AG09309 (cell line): ENCODE measurements at regions not wholly inside any gene's neighbourhood (a gene's known extent, or its start where the extent isn't known, plus 50 kb on each side); places are given as distances from the start of the nearest gene placed in this dataset.

Experiments
- DNase-seq: peaks from one replicate; pipeline ENCODE4 v3.0.0-alpha.2; 2010; ENCODE audit warnings: low read depth
- H3K4me3 ChIP-seq: 2 replicates; pipeline ENCODE4 v1.5.1; 2011; ENCODE audit warnings: mild to moderate bottlenecking, low read depth, low read length, moderate library complexity; ENCODE audit not compliant: control insufficient read depth
- TF ChIP-seq, protein P1 (sequence below): IDR thresholded peaks from 2 replicates; pipeline ENCODE4 v1.5.1; 2011; ENCODE audit warnings: mild to moderate bottlenecking, low read depth, low read length, inconsistent platforms; ENCODE audit not compliant: insufficient read depth, control insufficient read depth; ENCODE audit errors: missing control alignments

DNA sequence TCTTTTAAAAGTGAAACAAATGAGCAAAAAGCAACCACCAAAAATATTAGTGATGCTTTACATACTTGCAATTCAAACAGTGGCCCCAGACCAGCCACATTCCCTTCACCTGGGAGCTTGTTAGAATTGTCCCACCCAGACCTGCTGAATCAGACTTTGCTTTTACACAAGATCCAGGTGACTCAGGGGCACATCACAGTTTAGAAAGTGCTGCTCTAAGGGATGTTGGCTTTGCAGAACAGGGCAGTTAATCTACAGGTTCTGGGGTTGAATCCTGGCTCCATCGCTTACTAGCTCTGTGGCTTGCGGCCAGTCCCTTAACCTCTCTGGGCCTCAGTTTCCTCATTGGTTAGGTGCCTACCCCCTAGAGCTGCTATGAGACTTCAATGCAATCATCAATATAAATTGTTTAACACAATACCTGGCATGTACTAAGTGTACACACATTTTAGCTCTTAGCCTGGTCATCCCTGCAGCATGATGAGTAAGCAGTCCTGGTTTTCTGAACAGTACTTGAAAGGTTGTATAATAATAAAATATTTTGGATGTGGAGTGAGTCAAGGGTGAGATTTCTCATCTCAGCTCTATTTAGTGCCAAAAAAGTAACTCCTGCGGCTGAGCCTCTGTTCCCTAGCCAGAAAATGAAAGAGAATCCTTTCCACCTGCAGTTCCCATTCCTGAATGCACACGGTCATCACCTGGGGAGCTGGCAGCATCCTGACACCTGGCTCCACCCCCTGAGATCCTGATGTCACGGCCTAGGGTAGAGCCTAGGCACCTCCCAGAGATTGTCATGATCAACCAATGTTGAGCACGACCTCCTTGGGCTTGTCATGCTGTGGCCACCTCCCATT, 162.7 kb downstream of the ANKRD60 start:
- TF ChIP-seq, protein P1, sequence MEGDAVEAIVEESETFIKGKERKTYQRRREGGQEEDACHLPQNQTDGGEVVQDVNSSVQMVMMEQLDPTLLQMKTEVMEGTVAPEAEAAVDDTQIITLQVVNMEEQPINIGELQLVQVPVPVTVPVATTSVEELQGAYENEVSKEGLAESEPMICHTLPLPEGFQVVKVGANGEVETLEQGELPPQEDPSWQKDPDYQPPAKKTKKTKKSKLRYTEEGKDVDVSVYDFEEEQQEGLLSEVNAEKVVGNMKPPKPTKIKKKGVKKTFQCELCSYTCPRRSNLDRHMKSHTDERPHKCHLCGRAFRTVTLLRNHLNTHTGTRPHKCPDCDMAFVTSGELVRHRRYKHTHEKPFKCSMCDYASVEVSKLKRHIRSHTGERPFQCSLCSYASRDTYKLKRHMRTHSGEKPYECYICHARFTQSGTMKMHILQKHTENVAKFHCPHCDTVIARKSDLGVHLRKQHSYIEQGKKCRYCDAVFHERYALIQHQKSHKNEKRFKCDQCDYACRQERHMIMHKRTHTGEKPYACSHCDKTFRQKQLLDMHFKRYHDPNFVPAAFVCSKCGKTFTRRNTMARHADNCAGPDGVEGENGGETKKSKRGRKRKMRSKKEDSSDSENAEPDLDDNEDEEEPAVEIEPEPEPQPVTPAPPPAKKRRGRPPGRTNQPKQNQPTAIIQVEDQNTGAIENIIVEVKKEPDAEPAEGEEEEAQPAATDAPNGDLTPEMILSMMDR: no peak
- peak; percentile 46 for DNase-seq

DNA sequence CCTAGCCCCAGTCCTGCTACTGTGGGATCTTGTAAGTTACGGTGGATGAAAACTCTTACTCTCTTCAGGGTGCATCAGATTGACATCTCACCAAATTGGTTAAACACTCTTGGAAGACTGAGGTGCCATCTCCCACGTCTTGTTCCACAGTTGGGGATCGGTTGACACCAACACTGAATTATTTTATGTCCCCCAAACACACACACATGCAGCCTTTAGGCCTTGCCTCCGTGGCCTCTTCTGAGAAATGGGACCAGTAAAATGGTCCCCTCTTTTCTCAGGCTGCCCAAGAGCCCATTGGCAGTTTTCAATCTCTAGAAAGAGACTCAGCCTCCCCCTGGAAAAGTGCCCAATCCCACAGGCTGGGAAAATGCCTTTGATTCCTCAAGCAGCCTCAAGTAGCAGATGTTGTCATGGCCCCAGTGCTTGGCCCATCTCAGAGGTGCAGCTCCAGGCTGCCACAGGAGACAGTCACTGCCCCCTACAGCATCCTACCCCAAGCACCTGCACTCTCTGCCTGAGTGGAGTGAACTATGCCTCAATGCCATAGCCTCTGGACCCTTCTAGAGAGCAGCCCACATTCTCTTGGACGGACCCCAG, 163.9 kb downstream of the ANKRD60 start:
- H3K4me3 ChIP-seq: no peak overlapping the region
- TF ChIP-seq, protein P1: no peak
- DNase-seq: no peak

More for the DNA sequence above, 162.7 kb downstream of the ANKRD60 start:
- no peak overlapping the region for H3K4me3 ChIP-seq

DNA sequence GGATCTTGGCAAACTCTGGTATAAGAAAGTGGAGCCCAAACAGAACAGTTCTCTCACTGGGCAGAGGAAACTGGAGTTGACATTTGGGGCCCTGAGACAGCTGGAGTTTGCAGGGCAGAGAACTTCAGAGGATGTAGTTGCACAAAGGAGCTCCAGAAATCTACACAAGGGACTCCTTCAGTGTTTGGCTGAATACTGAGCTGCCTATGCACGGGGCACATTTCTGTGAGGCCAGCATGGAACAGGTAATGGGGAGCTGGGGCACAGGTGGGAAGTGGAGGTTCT, 169.3 kb downstream of the ANKRD60 start:
- H3K4me3 ChIP-seq: no peak overlapping the region
- DNase-seq: no peak
- TF ChIP-seq, protein P1: no peak

DNA sequence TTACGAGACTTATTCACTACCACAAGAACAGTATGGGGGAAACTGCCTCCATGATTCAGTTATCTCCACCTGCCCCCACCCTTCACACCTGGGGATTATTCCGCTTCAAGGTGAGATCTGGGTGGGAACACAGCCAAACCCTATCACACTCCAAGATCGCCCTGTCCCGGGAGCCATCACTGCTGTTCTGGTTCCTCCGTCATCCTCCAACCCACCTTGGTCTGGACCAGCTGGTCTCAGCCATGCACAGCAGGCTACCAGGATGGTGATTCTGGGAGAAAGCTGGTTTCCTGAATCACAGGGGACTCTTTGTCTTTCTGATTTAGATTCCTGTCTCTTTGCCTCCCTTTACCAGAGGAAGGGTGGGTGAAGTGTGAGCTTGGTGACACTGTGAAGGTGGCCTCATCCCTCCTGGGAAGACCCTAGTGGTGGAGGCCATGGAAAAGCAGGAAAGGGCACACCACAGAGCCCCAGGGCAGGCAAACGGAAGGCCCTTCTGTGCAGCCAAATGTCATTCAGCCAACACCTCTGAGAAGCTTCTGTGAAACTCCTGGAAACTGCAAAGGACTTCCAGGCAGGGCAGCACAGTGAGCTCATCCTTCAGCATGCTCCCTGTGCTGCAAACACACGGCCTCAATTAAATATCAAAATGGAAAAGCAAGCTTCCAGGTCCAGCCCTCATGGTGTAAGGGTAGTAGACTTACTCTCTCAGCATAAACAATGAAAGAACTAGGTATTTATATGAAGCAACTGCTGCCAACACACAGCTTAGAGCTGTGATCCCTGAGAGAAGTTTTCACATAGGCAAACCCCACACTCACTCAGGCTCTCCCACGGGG, 169.8 kb downstream of the ANKRD60 start:
- H3K4me3 ChIP-seq: no peak overlapping the region
- TF ChIP-seq, protein P1: no peak
- DNase-seq: no peak

DNA sequence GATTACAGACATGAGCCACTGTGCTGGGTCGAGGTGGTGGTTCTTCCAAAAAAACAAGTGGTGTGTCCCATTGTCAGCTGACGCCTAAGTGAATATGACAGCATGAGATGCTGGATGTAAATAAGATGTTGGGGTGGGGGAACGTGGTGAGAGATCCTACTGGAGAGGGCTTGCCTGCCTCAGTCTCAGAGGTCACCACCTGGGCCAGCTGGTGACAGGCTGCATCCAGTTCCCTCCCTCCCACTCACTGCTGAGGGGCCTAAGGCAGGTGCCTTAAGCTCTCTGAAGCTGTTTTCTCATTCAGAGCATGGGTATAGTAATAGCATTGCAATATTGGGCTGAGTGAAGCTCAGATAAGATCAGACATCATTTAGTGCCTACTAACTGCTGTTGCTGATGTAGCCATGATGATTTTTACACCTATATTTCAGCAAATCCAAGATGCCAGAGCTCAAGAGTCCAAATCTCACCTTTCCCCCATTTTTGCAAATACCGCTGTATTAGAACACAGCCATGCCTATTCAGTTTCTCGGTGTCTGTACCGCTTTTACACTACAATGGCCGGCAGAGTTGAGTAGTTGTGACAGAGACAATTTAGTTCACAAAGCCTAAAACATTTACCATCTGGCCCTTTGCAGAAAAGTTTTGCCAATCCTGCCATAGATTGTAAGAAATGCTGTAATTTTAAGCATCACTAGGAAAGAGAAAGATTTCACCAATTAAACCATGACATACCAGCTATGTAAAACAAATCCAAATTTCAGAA, 171.3 kb downstream of the ANKRD60 start:
- DNase-seq: no peak
- TF ChIP-seq, protein P1: no peak
- H3K4me3 ChIP-seq: no peak overlapping the region

DNA sequence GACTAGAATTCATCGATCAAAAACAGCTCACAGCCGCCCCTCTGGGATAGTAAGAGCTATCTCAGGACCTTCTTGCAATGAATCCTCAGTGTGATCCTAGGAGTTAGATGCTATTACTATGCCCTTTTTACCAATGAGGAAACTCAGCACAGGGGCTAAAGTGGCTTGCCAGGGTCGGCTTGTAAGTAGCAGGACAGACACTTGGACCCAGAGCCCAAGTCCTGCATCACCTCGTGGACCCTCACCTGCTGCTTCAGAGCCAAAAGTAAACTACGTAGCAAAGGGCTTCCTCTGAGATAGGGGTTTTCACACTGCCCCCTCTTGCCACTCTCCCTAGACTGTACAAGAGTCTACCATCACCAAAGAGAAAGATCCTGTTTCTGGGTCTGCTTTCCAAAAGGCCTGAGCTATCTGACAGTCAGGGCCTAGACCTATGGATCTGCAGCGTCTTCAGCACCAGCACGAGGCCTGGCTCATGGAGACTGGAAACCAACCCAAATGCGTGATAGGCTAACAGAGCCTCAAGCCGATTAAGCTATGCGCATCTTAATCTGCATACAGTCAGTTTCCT, 172.3 kb downstream of the ANKRD60 start:
- H3K4me3 ChIP-seq: no peak overlapping the region
- DNase-seq: no peak
- TF ChIP-seq, protein P1: no peak
